ENCODE measurements at regions not wholly inside any gene's neighbourhood (a gene's known extent, or its start where the extent isn't known, plus 50 kb on each side); places are given as distances from the start of the nearest gene placed in this dataset.

GRCh38 chr21:17461582-17461981, 51.3 kb upstream of the CXADR start:
- H3K4me3 ChIP-seq (replicated peaks; ENCODE audit: low read depth, low read length), result no peak overlapping the region
- no peak for TF ChIP-seq CTCF (IDR thresholded peaks at IDR 0.05; ENCODE audit: low read length, missing control alignments)
- DNase-seq (ENCODE audit: low read depth), result peak; percentile 71

- TF ChIP-seq CTCF (IDR thresholded peaks at IDR 0.05; ENCODE audit: low read length, missing control alignments), result no peak
- H3K4me3 ChIP-seq (replicated peaks; ENCODE audit: low read depth, low read length), result no peak overlapping the region
- peak; percentile 21 for DNase-seq (ENCODE audit: low read depth)
These were observed 50.4 kb upstream of the CXADR start for GRCh38 chr21:17462276-17462981.

Data from fibroblast of pulmonary artery (primary cell).